HL-60 (cell line): ENCODE measurements at regions not wholly inside any gene's neighbourhood (a gene's known extent, or its start where the extent isn't known, plus 50 kb on each side); places are given as distances from the start of the nearest gene placed in this dataset.

Source experiments
- CTCF ChIP-seq: IDR thresholded peaks from one replicate; pipeline ENCODE4 v1.5.1; 2011; ENCODE audit warnings: low read length, control low read depth, inconsistent platforms; ENCODE audit not compliant: insufficient read depth
- POLR2AphosphoS5 ChIP-seq: IDR thresholded peaks from 2 replicates; pipeline ENCODE4 v1.6.1; 2012; ENCODE audit warnings: low read depth
- REST ChIP-seq: IDR thresholded peaks from 2 replicates; pipeline ENCODE4 v1.6.1; 2012; ENCODE audit warnings: low read depth; ENCODE audit not compliant: insufficient replicate concordance

- TF ChIP-seq CTCF = no peak
- no peak for TF ChIP-seq POLR2AphosphoS5
- TF ChIP-seq REST = no peak
Observed at GRCh38 chr7:54888734-54889082, 129.7 kb upstream of the SEC61G start.
